ENCODE measurements at regions not wholly inside any gene's neighbourhood (a gene's known extent, or its start where the extent isn't known, plus 50 kb on each side); places are given as distances from the start of the nearest gene placed in this dataset.

DNA sequence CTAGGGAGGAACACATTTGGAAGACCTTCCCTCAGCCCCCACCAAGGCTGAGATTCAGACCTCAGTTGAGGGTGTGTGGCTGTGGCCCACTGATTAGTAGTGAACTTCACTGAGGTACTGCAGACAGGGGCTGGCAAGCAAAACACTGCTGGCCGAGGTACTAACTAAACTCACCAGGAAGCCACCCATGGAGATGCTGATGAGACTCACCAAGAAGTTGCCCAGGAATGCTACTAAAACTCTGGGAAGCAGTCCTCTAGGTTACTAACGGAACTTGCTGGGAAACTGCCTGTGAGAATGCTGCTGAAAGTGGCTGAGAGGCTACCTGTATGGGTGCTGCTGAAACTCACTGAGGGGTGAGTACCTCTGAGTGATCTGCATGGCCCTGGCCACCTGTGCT, 372.4 kb upstream of the RPS6KA3 start:
- no peak overlapping the region for H3K4me3 ChIP-seq (replicated peaks in 1 of 2; ENCODE audit: low read depth in 1 of 2, low read length in 2 of 2)
- no peak overlapping the region for H3K9ac ChIP-seq (ENCODE audit: low read length)
- TF ChIP-seq FOSL1 (IDR thresholded peaks at IDR 0.05; ENCODE audit: low read depth) (no peak), SRF (IDR thresholded peaks at IDR 0.05; ENCODE audit: low read depth) (no peak), ZNF274 (IDR thresholded peaks at IDR 0.05; ENCODE audit: low read depth, low read length) (no peak), POLR2A (IDR thresholded peaks at IDR 0.05; ENCODE audit: borderline replicate concordance, extremely low read depth, insufficient read depth, insufficient read length) (no peak), RAD21 (IDR thresholded peaks at IDR 0.05; ENCODE audit: low read depth) (no peak), SP1 (IDR thresholded peaks at IDR 0.05; ENCODE audit: low read depth) (no peak), CEBPB (IDR thresholded peaks at IDR 0.05; ENCODE audit: low read depth) (no peak), JUND (IDR thresholded peaks at IDR 0.05) (no peak), YY1 (IDR thresholded peaks at IDR 0.05; ENCODE audit: extremely low read depth, insufficient replicate concordance, low read depth, low read length) (no peak), EZH2 (IDR thresholded peaks at IDR 0.05) (no peak)
- TF ChIP-seq, protein P1, sequence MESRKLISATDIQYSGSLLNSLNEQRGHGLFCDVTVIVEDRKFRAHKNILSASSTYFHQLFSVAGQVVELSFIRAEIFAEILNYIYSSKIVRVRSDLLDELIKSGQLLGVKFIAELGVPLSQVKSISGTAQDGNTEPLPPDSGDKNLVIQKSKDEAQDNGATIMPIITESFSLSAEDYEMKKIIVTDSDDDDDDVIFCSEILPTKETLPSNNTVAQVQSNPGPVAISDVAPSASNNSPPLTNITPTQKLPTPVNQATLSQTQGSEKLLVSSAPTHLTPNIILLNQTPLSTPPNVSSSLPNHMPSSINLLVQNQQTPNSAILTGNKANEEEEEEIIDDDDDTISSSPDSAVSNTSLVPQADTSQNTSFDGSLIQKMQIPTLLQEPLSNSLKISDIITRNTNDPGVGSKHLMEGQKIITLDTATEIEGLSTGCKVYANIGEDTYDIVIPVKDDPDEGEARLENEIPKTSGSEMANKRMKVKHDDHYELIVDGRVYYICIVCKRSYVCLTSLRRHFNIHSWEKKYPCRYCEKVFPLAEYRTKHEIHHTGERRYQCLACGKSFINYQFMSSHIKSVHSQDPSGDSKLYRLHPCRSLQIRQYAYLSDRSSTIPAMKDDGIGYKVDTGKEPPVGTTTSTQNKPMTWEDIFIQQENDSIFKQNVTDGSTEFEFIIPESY (IDR thresholded peaks at IDR 0.05; ENCODE audit: extremely low read depth, insufficient replicate concordance, low read length) = no peak
- TF ChIP-seq, protein P2, sequence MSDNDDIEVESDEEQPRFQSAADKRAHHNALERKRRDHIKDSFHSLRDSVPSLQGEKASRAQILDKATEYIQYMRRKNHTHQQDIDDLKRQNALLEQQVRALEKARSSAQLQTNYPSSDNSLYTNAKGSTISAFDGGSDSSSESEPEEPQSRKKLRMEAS (IDR thresholded peaks at IDR 0.05) = no peak
- TF ChIP-seq, protein P3, sequence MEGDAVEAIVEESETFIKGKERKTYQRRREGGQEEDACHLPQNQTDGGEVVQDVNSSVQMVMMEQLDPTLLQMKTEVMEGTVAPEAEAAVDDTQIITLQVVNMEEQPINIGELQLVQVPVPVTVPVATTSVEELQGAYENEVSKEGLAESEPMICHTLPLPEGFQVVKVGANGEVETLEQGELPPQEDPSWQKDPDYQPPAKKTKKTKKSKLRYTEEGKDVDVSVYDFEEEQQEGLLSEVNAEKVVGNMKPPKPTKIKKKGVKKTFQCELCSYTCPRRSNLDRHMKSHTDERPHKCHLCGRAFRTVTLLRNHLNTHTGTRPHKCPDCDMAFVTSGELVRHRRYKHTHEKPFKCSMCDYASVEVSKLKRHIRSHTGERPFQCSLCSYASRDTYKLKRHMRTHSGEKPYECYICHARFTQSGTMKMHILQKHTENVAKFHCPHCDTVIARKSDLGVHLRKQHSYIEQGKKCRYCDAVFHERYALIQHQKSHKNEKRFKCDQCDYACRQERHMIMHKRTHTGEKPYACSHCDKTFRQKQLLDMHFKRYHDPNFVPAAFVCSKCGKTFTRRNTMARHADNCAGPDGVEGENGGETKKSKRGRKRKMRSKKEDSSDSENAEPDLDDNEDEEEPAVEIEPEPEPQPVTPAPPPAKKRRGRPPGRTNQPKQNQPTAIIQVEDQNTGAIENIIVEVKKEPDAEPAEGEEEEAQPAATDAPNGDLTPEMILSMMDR (IDR thresholded peaks at IDR 0.05 in 2 of 3, conservative IDR thresholded peaks at IDR 0.05 in 1 of 3; ENCODE audit: borderline replicate concordance in 1 of 3, insufficient read depth in 1 of 3, low read depth in 2 of 3, low read length in 2 of 3) = no peak
- BruUV-seq (replicated peaks) = no TSS peak
- no peak overlapping the region for H3K4me2 ChIP-seq (ENCODE audit: low read length)
- no peak overlapping the region for H2AFZ ChIP-seq (ENCODE audit: low read depth, low read length, poor library complexity, severe bottlenecking)
- no peaks in the 10 kb centered on the region for H4K20me1 ChIP-seq (ENCODE audit: insufficient read depth)
- ATAC-seq (no peak), DNase-seq (ENCODE audit: low read depth, low spot score) (no peak)
- intact Hi-C loops (cut with micrococcal nuclease) = no loop called here
- no peaks in the 10 kb centered on the region for H3K79me2 ChIP-seq (ENCODE audit: insufficient read depth, low read length)
- no peaks in the 10 kb centered on the region for H3K9me3 ChIP-seq (ENCODE audit: control insufficient read depth in 1 of 2, insufficient read depth in 1 of 2, low read depth in 1 of 2, low read length in 2 of 2)
- ChIA-PET RAD21 (ENCODE audit: low non-redundant PET in 1 of 2, low total read pairs in 2 of 2, uncharacterized antibody in 2 of 2, unreplicated experiment in 2 of 2) (no interaction called here), CTCF (no interaction called here), POLR2A (no interaction called here)
- no peaks in the 10 kb centered on the region for H3K9me2 ChIP-seq (ENCODE audit: insufficient read depth)
- H3K27me3 ChIP-seq (ENCODE audit: insufficient read depth, low read length) = no peaks in the 10 kb centered on the region; the same call in 1 of the 2 replicates
- no peak overlapping the region for H3K27ac ChIP-seq (ENCODE audit: low read depth, low read length)
- H3K4me1 ChIP-seq (ENCODE audit: control insufficient read depth in 1 of 2, insufficient read depth in 2 of 2, low read length in 2 of 2) = no peaks in the 10 kb centered on the region
- H3K36me3 ChIP-seq (ENCODE audit: control insufficient read depth in 1 of 2, insufficient read depth in 2 of 2, low read length in 2 of 2) = no peaks in the 10 kb centered on the region
